ENCODE measurements at regions not wholly inside any gene's neighbourhood (a gene's known extent, or its start where the extent isn't known, plus 50 kb on each side); places are given as distances from the start of the nearest gene placed in this dataset.
"Not testable (repeated sequence)": the region's sequence is repeated elsewhere in the genome, so short reads cannot be mapped to it uniquely, and the experiment has no call there.

DNA sequence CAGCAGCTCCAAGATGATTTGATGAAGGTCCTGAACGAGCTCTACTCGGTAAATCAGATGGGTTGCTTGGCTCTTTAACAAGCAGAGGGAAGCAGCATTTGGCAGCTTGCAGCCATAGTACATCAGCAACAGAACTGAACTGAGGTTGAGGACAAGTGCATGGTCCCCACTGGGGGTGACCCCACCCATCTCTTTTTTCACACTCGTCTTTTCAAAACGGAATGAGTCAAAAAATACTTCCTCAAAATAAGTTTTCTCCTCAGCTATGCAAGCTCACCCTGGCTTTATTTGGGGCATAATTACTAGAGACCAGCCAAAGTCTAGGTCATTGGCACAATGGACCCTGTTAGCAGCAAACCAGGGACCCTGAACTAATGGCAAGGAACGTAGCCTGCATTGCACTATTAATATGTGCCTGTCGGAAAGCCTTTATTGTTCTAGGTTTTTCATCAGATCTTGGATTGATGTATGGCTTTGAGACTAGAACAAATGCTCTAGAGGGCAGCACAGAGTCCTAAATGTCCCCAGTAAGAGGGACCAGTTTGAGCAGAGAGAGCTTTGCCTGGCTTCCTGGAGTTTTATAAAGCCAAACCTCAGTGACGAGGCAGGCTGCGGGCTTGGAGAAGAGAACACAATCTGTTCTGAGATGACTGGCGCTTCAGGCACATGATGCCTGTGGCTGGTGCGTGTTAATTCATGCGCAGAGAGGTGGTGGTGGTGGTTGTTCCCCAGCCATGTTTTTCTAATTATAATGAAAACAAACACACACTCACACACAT lies 86.1 kb upstream of the IKBKE start:
- H3K27ac ChIP-seq; DNase-seq; H3K4me3 ChIP-seq; H3K27me3 ChIP-seq; intact Hi-C loops (cut with DNase I); H3K9me3 ChIP-seq; H3K4me1 ChIP-seq; H3K36me3 ChIP-seq: not testable (repeated sequence)
- ATAC-seq, result peak; percentile 54
- TF ChIP-seq CTCF (IDR thresholded peaks at IDR 0.05), result peak; percentile 19

GRCh38 chr1:206384891-206385290 lies 85.4 kb upstream of the IKBKE start:
- ATAC-seq; H3K4me1 ChIP-seq; H3K27me3 ChIP-seq; intact Hi-C loops (cut with DNase I); H3K9me3 ChIP-seq; H3K36me3 ChIP-seq; DNase-seq; H3K4me3 ChIP-seq; H3K27ac ChIP-seq: not testable (repeated sequence)

DNA sequence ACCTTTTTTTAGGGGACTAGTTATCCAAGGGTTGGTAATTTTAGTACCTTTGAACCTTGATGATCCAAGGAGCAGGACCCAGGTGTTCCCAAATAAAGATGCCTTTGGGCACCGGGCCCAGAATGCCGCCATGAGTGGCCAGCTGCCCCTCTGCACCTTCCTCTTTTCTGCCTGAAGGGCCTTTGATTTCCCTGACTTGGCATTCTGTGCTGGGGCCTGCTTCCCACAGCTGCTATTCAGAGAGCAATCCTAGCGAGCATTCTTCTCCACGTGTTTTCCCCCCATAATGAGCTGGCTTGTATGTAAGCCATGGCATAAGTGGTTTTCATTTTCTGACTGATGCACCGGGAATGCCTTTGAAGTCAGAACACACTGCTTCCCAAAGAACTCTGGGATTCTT lies 82.6 kb upstream of the IKBKE start:
- H3K4me3 ChIP-seq; DNase-seq; H3K27me3 ChIP-seq; H3K27ac ChIP-seq; intact Hi-C loops (cut with DNase I); H3K9me3 ChIP-seq; H3K4me1 ChIP-seq; H3K36me3 ChIP-seq: not testable (repeated sequence)
- ATAC-seq, result peak; percentile 54

DNA sequence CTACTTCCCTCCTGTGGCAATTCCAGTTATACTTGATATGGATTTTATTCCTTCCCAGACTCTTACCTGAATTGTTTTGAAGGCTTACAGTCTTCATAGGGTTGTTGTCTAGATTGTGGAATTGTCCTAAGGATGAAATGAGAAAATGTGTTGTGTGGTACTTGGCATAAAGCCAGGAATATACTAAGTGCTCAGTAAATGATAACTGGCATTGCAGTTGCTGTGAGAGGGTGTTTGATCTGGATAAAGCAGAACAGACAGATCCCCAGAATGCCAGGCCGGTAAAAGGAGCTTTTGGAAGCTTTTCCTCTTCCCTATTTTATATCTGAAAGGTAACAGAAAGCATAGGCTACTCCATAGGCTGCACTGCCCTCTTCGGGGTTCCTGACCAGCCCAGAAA lies 78.4 kb upstream of the IKBKE start:
- H3K27me3 ChIP-seq; DNase-seq; H3K9me3 ChIP-seq; H3K36me3 ChIP-seq; intact Hi-C loops (cut with DNase I); H3K4me1 ChIP-seq; ATAC-seq; H3K27ac ChIP-seq; H3K4me3 ChIP-seq: not testable (repeated sequence)

DNA sequence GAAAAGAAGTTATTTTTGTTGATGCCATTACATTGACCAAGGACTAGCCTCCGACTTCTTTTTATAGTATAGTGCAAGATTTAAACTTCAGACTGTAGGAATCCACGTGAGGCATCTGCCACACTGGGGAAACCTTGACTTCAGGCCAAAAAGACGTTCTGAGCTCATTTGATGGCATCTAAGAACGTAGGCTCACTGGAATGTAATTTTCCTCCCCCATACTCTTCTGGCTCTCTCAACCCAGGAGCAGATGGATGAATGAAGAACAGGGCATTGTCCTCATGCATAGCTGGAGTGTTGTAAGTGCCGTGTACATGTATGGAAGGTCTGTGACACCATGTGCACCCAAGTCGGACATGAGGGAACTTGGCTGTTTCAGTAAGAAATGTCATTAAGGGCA lies 72.8 kb upstream of the IKBKE start:
- H3K27ac ChIP-seq; H3K36me3 ChIP-seq; H3K9me3 ChIP-seq; ATAC-seq; H3K4me3 ChIP-seq; intact Hi-C loops (cut with DNase I); DNase-seq; H3K4me1 ChIP-seq; H3K27me3 ChIP-seq: not testable (repeated sequence)

GRCh38 chr1:206398261-206398660 lies 72.0 kb upstream of the IKBKE start:
- H3K27me3 ChIP-seq; H3K36me3 ChIP-seq; H3K9me3 ChIP-seq; H3K4me3 ChIP-seq; H3K27ac ChIP-seq; intact Hi-C loops (cut with DNase I); H3K4me1 ChIP-seq; DNase-seq; ATAC-seq: not testable (repeated sequence)

- peak; percentile 85 for ATAC-seq
- intact Hi-C loops (cut with DNase I), result not testable (repeated sequence)
Measured at GRCh38 chr1:206403612-206404307, 66.5 kb upstream of the IKBKE start.

DNA sequence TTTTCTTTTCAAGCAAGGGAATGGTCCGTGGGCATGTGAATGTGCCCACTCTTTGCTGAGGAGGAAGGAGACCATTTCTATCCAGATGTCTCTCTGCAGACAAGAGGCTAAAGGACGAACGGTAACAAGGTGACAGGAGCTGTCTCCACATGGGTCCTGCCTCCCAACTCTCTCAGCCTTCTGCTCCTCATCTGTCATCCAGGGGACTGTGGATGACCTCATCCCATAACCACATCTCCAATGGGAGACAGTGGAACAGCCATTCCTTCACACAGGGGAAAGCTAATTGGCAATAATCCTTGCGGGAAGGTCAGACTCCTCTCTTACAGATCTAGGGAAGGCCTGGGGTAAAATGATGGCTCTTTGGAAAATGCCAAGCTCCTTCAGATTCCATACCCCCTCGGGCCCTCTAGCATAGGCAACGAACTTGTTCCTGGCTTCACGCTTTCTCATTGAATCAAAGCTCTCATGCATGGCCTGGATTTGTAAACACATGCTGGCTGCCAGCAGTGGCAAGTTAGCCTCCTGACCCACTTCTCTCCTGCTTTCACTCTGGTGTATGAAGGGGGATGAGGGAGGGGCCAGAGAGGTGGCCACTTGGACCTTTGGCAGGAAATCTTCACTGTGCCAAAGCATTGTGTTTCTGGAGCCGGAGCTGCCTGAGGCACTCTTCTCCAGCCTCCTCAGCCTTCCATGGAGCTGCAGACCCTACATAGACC lies 65.8 kb upstream of the IKBKE start:
- H3K4me3 ChIP-seq; intact Hi-C loops (cut with DNase I); H3K27ac ChIP-seq; H3K4me1 ChIP-seq; H3K27me3 ChIP-seq; DNase-seq; H3K36me3 ChIP-seq; H3K9me3 ChIP-seq: not testable (repeated sequence)
- ATAC-seq, result peak; percentile 47

More at GRCh38 chr1:206403612-206404307, 66.5 kb upstream of the IKBKE start:
- not testable (repeated sequence) for H3K4me1 ChIP-seq, H3K27ac ChIP-seq, H3K36me3 ChIP-seq, H3K4me3 ChIP-seq, DNase-seq, H3K27me3 ChIP-seq, H3K9me3 ChIP-seq

- H3K27ac ChIP-seq; DNase-seq; H3K4me3 ChIP-seq; H3K36me3 ChIP-seq; H3K4me1 ChIP-seq; H3K27me3 ChIP-seq; intact Hi-C loops (cut with DNase I); H3K9me3 ChIP-seq: not testable (repeated sequence)
- ATAC-seq, result peak; percentile 60
Measured at GRCh38 chr1:206405282-206405681, 65.0 kb upstream of the IKBKE start.

DNA sequence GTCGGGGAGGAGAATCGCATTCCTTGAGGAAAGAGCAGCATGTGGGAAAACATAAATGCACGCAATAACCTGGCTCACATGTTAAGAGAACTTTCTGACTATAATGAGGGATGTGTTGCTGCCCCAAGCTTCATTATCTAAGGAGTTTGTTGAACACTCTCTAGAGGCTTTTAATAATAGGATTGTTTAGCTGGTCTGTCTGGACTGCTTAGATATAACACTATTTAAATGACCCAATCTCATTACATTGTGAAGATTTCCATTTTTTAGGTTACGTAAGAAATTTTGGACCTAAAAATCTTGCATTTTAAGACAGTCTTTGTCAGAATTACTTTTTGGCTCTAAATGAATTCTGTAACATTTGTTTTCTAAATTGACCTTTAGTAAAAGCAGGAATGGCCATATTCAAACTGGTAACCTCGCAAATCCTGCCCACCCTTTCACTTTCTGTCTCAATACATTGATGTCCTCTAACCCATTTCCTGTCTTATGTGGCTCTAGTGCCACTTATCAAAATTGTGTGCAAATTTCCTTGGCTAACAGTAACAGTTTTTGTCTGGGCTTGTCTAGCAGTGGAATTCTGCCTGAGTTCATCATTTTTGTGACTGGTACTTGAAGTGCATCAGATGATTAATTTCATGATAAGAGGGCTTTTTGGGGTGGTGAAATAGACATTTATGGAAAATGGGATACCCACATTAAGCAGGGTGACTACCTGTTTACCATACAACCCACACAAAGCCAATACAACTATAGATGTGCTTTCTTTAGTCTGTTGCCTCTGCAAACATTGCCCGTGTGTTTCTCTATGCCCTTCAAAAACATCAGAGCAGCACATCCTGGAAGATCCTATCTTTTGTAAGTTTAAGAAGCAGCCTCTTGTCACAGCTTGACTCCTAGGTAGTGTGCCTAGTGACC lies 61.6 kb upstream of the IKBKE start:
- ATAC-seq; DNase-seq; H3K4me1 ChIP-seq; H3K27me3 ChIP-seq; H3K4me3 ChIP-seq; H3K27ac ChIP-seq; H3K9me3 ChIP-seq; H3K36me3 ChIP-seq; intact Hi-C loops (cut with DNase I): not testable (repeated sequence)
